SU-DHL-6 (cell line): ENCODE measurements at regions not wholly inside any gene's neighbourhood (a gene's known extent, or its start where the extent isn't known, plus 50 kb on each side); places are given as distances from the start of the nearest gene placed in this dataset.

ENCODE experiments used
- H2AFZ ChIP-seq: fragments of 200-600 bp; sonication (generic); 2 replicates; pipeline ENCODE4 v1.6.1; 2014; ENCODE audit warnings: low read depth, mild to moderate bottlenecking, moderate library complexity, mixed read lengths, antibody characterized with exemption, low read length; ENCODE audit not compliant: severe bottlenecking
- H3F3A ChIP-seq: fragments of 200-600 bp; shearing (Covaris generic); 2 replicates; pipeline ENCODE4 v1.6.0; 2016; ENCODE audit warnings: antibody characterized with exemption, mild to moderate bottlenecking; ENCODE audit not compliant: insufficient read depth
- H3K27ac ChIP-seq: fragments of 200-600 bp; sonication (generic); 2 replicates; pipeline ENCODE4 v1.5.1; 2016; ENCODE audit warnings: low read depth, mild to moderate bottlenecking, low read length, moderate library complexity, mixed read lengths
- H3K27me3 ChIP-seq: fragments of 200-600 bp; sonication (generic), shearing (Covaris generic); 2 replicates; pipeline ENCODE4 v1.6.0; 2014; ENCODE audit warnings: mild to moderate bottlenecking, low read length
- H3K36me3 ChIP-seq: fragments of 200-600 bp; sonication (generic); 2 replicates; pipeline ENCODE4 v1.6.1; 2014; ENCODE audit warnings: mild to moderate bottlenecking, low read length, mixed read lengths
- H3K4me2 ChIP-seq: fragments of 300-600, 200-600 bp; shearing (Covaris generic), sonication (generic); 2 replicates; pipeline ENCODE4 v1.6.0; 2014; ENCODE audit warnings: low read length, low read depth, mild to moderate bottlenecking; ENCODE audit not compliant: poor library complexity, severe bottlenecking
- H3K4me3 ChIP-seq: fragments of 200-600 bp; sonication (generic); 2 replicates; pipeline ENCODE4 v1.5.1; 2014; ENCODE audit warnings: antibody characterized with exemption, low read length, mild to moderate bottlenecking, mixed read lengths; ENCODE audit not compliant: insufficient read depth, poor library complexity, severe bottlenecking
- H3K79me2 ChIP-seq: fragments of 200-600 bp; sonication (generic); 2 replicates; pipeline ENCODE4 v1.6.1; 2014; ENCODE audit warnings: mild to moderate bottlenecking, low read length, moderate library complexity; ENCODE audit not compliant: insufficient read depth
- H3K9ac ChIP-seq: fragments of 200-600 bp; sonication (generic); 2 replicates; pipeline ENCODE4 v1.7.0; 2014; ENCODE audit warnings: mild to moderate bottlenecking, low read length
- H3K9me2 ChIP-seq: fragments of 200-600 bp; sonication (generic); replicated peaks from 2 replicates; pipeline ENCODE4 v1.6.1; 2014; ENCODE audit warnings: low read length; ENCODE audit not compliant: insufficient read depth
- H3K9me3 ChIP-seq: fragments of 200-600 bp; sonication (generic); 2 replicates; pipeline ENCODE4 v1.6.1; 2014; ENCODE audit warnings: low read length, mixed read lengths; ENCODE audit not compliant: insufficient read depth
- H4K20me1 ChIP-seq: fragments of 200-600 bp; sonication (generic); 2 replicates; pipeline ENCODE4 v1.6.1; 2014; ENCODE audit warnings: low read depth, mild to moderate bottlenecking, antibody characterized with exemption, low read length, moderate library complexity, mixed read lengths
- EZH2phosphoT487 ChIP-seq: fragments of 200-600 bp; sonication (generic), shearing (Covaris generic); conservative IDR thresholded peaks from 2 replicates; pipeline ENCODE4 v1.6.1; 2018; ENCODE audit warnings: mild to moderate bottlenecking, antibody characterized with exemption, low read length, moderate library complexity, mixed read lengths
- TF ChIP-seq, protein P1 (sequence below): fragments of 200-600 bp; sonication (generic); IDR thresholded peaks from one replicate; pipeline ENCODE4 v1.5.1; 2017; ENCODE audit warnings: antibody characterized with exemption, mild to moderate bottlenecking, low read length, moderate library complexity; ENCODE audit not compliant: insufficient read depth, poor library complexity, severe bottlenecking

DNA sequence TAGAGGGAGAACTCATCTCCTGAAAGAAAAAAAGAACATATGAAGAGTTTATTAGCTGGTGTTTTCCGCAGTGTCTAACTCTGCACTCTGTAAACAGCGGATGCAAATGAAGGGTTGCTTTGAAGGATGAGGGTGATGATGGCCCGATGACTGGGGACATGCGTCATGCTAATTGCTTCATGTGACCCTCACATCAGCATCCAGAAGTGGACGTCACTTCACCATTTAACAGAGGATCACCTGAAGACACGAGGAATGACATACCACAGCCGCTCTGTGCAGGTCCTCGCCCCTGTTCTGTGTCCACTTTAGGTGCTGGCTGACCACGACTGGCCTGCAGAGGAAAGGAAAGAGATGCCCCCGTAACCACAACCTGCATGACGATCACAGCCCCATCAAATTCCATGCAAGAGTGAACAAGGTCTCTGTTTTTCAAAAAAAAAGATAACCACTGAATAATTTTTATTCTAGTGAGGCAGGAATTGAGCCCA lies 82.9 kb downstream of the KLF6 start:
- no peak overlapping the region for H3K9ac ChIP-seq
- no peak for TF ChIP-seq EZH2phosphoT487
- TF ChIP-seq, protein P1, sequence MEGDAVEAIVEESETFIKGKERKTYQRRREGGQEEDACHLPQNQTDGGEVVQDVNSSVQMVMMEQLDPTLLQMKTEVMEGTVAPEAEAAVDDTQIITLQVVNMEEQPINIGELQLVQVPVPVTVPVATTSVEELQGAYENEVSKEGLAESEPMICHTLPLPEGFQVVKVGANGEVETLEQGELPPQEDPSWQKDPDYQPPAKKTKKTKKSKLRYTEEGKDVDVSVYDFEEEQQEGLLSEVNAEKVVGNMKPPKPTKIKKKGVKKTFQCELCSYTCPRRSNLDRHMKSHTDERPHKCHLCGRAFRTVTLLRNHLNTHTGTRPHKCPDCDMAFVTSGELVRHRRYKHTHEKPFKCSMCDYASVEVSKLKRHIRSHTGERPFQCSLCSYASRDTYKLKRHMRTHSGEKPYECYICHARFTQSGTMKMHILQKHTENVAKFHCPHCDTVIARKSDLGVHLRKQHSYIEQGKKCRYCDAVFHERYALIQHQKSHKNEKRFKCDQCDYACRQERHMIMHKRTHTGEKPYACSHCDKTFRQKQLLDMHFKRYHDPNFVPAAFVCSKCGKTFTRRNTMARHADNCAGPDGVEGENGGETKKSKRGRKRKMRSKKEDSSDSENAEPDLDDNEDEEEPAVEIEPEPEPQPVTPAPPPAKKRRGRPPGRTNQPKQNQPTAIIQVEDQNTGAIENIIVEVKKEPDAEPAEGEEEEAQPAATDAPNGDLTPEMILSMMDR, result no peak
- no peak overlapping the region for H3K4me3 ChIP-seq

GRCh38 chr10:3701491-3701890 lies 83.5 kb downstream of the KLF6 start:
- H4K20me1 ChIP-seq, result no peaks in the 10 kb centered on the region
- no peak overlapping the region for H3K27ac ChIP-seq
- no peaks in the 10 kb centered on the region for H3K36me3 ChIP-seq
- H3K4me2 ChIP-seq, result no peak overlapping the region
- no peaks in the 10 kb centered on the region for H3K79me2 ChIP-seq
- H3K9me3 ChIP-seq, result no peaks in the 10 kb centered on the region
- no peak overlapping the region for H2AFZ ChIP-seq
- H3K4me3 ChIP-seq, result no peak overlapping the region
- no peaks in the 10 kb centered on the region for H3K9me2 ChIP-seq
- H3F3A ChIP-seq, result no peaks in the 10 kb centered on the region
- H3K9ac ChIP-seq, result no peak overlapping the region
- TF ChIP-seq EZH2phosphoT487, result no peak
- TF ChIP-seq, protein P1, result no peak
- no peaks in the 10 kb centered on the region for H3K27me3 ChIP-seq

More for the DNA sequence above, 82.9 kb downstream of the KLF6 start:
- Histone ChIP-seq H3K36me3 (no peaks in the 10 kb centered on the region), H3K79me2 (no peaks in the 10 kb centered on the region), H2AFZ (no peak overlapping the region), H3F3A (no peaks in the 10 kb centered on the region), H3K27ac (no peak overlapping the region), H3K9me3 (no peaks in the 10 kb centered on the region), H3K4me2 (no peak overlapping the region), H3K27me3 (no peaks in the 10 kb centered on the region), H4K20me1 (no peaks in the 10 kb centered on the region), H3K9me2 (no peaks in the 10 kb centered on the region)

GRCh38 chr10:3700531-3701076 lies 84.4 kb downstream of the KLF6 start:
- no peaks in the 10 kb centered on the region for H3F3A ChIP-seq
- no peaks in the 10 kb centered on the region for H4K20me1 ChIP-seq
- H3K27ac ChIP-seq, result no peak overlapping the region
- no peaks in the 10 kb centered on the region for H3K27me3 ChIP-seq
- no peak overlapping the region for H3K9ac ChIP-seq
- no peaks in the 10 kb centered on the region for H3K9me3 ChIP-seq
- no peaks in the 10 kb centered on the region for H3K79me2 ChIP-seq
- no peak overlapping the region for H3K4me3 ChIP-seq
- no peaks in the 10 kb centered on the region for H3K9me2 ChIP-seq
- no peak overlapping the region for H3K4me2 ChIP-seq
- TF ChIP-seq EZH2phosphoT487, result no peak
- TF ChIP-seq, protein P1, result no peak
- no peak overlapping the region for H2AFZ ChIP-seq
- no peaks in the 10 kb centered on the region for H3K36me3 ChIP-seq
